ENCODE measurements at regions not wholly inside any gene's neighbourhood (a gene's known extent, or its start where the extent isn't known, plus 50 kb on each side); places are given as distances from the start of the nearest gene placed in this dataset.

GRCh38 chr14:101687756-101688546 is 73.6 kb upstream of the PPP2R5C start:
- TF ChIP-seq CTCF (IDR thresholded peaks at IDR 0.05) (no peak), POLR2A (IDR thresholded peaks at IDR 0.05) (no peak)
